NCI-H2081 treated with DMSO at 0.1 percent for 48 hours (cell line): ENCODE measurements at regions not wholly inside any gene's neighbourhood (a gene's known extent, or its start where the extent isn't known, plus 50 kb on each side); places are given as distances from the start of the nearest gene placed in this dataset.
"Not testable (repeated sequence)": the region's sequence is repeated elsewhere in the genome, so short reads cannot be mapped to it uniquely, and the experiment has no call there.

Experiments
- DNase-seq: peaks from one replicate; lab custom pipeline; 2025; lab: John Stamatoyannopoulos, UW

DNA sequence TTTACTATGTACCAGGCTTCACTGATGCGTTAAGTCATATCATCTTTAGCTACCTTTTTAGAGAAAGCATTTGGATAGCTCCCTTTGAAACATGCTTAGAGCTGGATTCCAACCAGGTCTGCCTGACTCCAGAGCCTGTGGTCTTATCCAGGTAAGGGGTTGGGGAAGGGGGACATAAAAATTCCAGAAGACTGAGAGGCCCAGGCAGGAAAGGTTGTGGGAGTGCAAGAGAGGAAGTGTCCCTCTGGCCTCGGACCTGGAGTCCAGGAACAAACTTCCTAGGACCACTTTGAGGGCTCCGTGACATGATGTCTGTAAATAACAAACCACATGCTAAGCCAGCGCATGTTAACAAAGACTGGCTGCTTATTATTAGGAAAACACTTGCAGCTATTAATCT lies 163.0 kb upstream of the KCNG1 start:
- DNase-seq, result no peak

DNA sequence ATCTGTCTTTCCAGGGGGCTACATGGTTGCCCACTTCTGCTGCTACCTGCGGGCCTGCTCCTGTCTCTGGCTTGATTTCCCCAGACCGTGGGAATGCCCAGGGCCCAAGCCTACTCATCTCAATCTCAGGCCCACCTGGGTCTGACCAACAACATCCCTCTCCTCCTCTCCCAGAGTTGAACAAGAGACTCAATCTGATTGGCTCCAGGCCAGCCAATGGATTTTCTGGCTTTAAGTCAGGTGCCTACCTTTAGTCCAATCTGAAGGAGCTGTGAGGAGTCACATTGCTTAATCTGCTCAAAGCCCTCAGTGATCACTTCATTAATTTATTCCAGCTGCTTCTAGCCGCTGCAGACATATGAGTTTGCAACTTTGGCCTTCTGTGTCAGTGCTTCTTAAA lies 162.4 kb upstream of the KCNG1 start:
- no peak for DNase-seq

DNA sequence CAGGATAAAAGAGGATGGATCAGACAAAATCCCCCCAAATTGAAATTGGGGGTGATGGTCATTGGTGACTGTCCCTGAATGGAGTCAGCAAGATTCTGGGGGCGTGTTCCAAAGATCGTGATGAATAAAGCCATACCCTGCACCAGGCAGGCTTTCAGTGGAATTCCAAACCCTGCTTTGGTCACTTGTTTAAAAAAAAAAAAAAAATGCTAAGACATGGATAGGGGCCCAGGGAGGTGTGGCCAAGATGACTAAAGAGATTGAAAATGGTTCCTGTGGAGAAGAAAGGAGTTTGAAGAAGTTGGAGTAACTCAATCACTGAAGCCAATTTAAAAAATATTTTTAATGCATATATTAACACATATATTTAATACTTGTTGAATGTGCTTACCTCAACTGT lies 161.4 kb upstream of the KCNG1 start:
- DNase-seq, result no peak

DNA sequence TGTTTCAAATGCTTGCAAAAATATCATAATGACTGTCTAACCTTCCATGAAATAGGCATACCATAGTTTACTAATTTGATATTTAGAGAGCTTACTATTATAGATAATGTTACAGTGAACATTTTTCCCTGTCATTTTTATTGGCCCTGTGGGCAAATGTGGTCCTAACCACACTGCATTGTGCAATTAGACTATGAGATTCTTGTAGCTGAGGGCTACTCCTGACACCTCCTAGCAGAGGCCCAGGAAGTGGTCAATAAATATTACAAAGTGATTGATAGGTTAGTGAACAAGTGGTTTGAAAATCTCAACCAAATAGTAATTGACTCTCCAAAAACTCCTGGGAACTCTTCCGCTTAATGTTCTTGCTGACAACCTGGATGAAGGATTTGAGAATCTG lies 160.5 kb upstream of the KCNG1 start:
- no peak for DNase-seq

DNA sequence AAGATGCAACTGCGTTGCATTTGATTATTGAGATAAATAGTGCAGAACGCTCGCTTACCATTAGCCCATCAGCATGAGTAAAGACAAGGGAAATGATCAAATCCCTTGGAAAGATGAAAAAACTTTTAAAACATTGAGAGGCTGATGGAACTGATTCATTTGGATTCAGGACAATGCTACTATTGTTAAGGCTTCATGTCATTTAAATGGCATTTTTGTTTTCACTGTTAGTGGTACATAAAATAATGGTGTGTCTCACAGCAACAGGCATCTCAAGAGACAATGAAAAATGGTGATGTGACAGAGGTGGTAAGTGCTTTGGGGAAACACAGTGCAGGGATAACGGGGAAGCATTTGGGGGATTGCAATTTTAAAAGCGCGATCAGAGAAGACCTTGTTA lies 159.7 kb upstream of the KCNG1 start:
- no peak for DNase-seq

DNA sequence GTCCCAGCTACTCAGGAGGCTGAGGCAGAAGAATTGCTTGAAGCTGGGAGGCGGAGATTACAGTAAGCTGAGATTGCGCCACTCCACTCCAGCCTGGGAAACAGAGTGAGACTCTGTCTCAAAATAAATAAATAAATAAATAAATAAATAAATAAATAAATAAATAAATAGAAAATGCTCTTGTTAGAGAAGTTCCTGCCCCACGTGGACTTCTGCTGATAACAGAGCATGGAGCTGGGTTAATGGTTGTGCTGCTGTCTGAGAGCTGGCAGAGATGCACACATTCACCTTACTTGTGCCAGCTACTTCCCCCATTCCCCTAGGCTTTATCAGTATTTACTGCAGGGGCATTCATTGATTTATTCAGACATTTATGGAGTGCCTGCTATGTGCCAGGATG lies 155.2 kb upstream of the KCNG1 start:
- no peak for DNase-seq

DNA sequence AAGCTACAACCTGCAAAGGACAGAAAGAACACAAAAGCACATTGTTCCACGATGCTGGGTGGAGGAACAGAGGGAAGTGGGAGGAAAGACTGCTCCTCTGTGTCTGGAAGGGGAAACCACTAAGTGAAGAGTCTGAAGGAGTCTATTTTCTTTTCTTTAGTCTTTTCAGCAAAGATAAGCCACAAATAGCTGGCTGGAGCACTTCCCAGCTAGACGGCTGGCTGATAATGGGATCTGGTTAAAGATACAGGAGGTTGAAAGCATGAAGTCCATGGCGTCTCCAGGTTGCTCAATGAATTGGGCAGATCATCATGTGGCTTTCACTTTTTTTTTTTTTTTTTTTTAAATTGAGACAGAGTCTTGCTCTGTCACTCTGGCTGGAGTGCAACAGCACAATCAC lies 154.0 kb upstream of the KCNG1 start:
- DNase-seq, result no peak

DNA sequence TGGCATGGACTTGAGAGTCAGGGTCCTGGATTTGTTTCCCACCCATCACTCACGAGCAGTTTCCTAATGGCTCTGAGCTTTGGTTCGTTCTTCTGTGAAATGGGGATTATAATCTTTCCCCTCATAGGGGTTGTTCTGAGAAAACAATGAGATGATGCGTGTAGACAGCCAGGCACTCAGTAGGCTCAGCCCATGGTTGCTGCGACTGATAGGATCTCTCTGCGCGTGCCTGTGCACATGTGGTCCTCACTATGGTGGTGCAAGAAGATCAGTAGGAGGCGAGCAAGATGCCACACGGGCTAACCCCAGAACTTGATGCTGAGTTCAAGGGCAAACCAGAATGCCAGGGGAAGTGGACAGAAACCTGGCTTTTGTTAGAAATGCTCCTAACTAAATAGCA lies 153.5 kb upstream of the KCNG1 start:
- DNase-seq, result no peak

DNA sequence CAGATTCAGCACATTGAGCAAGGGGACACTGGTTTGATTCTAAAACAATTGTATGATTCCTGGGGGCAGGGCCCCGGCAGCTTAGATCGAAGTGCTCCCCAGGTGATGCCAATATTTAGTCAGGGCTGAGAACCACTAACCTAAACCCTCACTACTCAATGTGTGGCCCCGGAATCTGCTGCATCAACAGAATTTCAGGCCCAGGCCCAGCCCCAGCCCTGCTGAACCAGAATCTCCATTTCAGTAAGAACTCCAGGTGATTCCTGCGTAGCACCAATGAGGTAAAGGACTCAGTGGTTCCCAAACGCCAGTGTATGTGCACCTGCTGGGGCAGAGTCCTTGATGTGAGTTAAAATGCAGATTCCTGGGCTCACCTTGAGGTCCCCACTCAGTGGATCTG lies 152.8 kb upstream of the KCNG1 start:
- DNase-seq, result no peak

DNA sequence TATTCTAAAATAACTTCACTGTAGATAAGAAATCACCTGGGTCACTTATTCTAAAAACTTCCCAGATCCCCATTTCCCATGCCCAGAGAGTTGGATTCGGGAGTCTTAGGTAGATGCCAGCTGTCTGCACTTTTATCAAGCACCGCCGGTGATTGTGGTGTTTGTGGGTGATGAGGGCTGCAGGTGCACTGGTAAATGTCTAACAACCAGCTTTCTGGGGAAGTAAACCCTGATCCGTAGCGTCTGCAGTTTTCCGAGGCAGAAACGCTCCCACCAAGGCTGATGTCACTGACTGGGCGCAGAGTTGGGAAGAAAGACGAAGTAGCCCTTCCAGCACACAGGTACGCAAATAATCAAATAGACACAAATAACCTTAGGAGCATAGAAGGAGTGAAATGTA lies 152.2 kb upstream of the KCNG1 start:
- DNase-seq, result no peak

DNA sequence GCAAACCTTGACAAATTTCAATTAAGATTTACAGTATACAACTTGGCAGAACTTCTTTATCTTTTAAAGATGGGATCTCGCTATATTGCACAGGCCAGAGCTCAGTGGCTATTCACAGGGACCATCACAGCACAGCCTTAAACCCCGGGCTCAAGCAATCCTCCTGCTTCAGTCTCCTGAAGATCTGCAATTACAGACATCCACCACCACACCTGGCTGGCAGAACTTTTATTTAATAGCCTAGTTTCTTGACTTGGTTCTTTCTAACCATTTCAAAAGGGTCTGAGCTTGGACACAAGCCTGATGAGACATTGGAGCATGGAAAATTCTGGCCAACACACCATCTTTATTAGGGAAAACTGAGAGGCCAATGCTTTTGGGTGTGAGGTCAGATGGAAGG lies 151.6 kb upstream of the KCNG1 start:
- DNase-seq, result no peak

DNA sequence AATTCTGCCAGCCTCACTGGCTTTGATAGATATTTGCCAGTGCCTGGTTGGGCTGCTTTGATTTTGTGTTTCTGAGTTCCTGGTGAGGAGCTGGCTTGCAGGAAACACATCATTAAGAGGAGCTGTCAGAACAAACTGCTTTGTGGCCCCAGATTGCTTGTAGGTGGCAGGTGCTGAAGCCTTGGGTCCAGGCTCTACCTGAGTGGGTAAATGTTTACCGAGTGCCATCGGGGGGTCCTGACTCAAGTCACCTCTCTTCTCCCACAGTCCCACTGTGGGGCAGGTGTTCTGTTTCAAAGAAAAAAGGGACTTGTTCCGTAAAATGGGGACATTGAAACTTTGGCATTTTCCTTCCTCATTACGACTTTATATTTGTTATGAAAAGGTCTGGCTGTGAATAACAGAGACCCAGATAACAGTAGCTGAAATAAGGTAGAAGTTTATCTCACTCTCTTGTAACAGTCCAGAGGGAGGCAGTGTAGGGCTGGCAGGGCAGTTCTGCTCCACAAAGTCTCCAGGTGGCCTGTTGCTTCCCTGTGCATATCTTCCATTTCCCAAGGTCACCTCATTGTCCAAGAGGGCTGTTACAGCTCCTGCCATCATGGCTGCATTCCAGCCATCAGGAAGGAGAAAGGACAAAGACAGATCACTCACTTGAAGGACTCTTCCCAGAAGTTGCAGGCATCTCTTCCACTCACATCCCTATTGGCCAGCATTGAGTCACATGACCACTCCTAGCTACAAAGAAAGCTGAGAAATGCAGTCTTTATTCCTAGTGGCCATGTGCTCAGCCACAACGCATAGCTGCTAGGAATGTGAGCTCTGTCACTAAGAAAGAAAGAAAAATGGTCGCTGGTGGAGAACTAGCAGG lies 149.9 kb upstream of the KCNG1 start:
- no peak for DNase-seq

DNA sequence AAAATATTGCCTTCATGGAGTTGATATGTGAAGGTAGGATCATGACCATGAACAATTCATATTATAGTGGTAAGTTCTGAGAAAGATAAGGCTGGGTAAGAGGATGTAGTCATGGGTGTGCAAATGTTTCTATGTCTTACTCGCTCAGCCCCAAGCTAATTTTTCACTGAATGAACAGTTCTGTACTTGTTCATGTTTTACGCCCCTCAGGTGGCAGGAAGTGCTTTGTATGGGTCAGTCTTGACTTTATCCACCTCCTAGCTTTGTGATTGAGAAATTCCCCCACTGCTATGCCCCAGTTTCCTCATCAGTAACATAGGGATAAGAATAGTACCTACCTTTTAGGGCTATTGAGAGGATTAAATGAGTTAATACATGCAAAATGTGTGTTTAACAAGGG lies 148.2 kb upstream of the KCNG1 start:
- no peak for DNase-seq

DNA sequence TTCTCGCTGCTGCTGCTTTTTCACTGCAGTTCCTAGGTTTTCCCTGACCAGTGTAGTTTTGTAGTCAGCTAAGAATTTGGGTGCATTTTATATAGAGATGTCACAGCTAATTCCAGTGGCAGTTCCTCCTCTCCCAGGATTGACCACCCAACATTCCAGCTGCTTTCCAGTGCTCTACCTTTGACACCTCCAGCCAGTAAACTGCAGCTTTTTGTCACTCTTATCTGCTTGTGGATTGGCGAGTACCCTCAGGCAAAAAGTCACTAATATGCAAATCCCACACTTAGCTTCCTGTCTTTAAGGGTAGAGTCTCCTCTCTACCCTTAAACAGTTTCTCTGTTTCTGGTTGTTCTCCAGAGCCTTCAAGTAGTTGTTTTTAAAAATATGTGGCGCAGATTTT lies 146.9 kb upstream of the KCNG1 start:
- no peak for DNase-seq

DNA sequence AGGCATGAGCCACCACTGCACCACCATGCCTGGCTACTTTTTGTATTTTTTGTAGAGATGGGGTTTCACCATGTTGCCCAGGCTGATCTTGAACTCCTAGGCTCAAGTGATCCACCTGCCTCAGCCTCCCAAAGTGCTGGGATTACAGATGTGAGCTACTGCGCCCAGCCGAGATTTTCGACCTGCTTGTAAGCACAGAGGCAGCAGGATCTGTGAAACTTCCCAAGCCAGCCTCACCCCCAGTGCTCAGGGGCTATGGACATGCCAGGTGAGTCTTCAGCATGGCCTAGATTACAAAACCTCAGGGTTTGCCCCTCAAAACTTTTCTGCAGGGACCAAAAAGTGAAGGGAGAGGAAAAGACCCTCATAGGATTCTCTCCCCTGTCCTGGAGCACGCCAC lies 145.0 kb upstream of the KCNG1 start:
- not testable (repeated sequence) for DNase-seq

DNA sequence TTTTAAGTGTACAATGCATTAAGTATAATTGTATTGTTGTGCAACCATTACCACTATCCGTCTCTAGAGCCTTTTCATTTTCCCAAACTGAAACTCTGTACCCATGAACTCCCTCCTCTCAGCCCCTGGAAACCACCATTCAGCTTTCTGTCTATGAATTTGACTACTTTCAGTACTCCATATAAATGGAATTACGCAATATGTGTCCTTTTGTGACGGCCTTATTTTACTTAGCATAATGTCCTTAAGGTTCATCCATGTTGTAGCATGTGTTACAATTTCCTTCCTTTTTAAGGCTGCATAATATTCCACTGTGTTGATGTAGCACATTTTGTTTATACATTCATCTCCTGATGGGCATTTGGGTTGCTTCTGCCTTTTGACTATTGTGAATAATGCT lies 143.6 kb upstream of the KCNG1 start:
- no peak for DNase-seq

DNA sequence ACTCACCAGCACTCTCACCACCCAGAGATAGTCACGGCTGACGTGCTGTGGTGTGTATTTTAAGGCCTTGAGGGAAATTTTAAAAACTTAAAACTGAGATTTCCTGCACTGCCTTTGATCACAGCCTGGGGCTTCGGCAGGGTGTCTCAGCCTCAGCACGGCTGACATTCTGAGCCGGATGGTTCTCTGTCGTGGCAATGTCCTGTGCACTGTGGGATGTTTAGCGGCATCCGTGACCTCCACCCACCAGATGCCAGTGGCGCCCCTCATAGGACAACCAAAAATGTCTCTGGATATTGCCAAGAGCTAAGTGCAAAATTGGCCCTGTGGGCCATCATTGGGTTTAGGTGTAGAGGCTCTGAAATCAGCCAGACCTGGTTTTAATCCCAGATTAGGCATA lies 142.2 kb upstream of the KCNG1 start:
- DNase-seq, result no peak

DNA sequence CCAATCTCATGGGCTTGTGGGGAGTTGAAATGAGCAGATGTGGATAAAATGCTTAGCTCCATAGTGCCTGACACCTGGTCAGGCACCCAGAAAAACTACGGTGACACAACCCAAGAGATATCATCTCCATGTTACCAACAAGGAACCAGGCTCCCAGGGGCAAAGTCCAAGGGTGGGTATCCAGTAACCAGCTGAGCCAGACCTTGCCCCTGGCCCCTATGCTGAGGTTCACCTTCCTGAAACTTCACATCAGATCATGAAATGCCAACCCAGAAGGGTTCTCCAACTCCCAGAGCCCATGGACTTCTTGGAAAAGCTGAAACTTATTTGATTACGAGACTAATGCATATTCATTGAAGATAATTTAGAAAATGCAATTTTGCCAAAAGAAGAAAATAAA lies 141.8 kb upstream of the KCNG1 start:
- DNase-seq, result no peak

DNA sequence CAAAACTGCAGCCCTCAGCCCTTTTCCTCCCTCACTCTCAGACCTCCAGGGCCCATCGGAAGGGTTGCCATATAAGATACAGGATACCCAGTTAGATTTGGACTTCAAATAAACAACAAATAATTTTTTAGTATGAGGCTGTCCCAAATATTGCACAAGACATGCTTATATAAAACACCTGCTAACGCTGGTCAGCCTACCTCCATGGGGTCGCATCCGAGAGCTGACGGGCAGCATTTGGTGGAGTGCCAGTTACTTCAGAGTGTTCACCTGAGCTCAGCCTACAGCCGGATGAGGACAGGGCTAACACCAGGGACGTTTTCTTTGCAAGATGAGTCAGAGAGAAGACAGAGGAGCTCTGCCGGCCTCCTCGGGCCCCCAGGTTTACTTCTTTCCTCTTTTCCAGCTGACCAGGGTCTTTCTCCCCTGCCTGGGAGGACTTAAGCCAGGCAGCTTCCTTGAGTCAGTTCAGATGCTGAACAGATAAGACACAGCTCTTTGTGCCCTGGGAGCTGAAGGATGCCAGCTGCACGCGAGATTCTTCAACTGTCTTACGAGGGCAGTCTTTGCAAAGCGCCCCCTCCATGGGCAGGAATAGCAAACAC lies 141.2 kb upstream of the KCNG1 start:
- no peak for DNase-seq

DNA sequence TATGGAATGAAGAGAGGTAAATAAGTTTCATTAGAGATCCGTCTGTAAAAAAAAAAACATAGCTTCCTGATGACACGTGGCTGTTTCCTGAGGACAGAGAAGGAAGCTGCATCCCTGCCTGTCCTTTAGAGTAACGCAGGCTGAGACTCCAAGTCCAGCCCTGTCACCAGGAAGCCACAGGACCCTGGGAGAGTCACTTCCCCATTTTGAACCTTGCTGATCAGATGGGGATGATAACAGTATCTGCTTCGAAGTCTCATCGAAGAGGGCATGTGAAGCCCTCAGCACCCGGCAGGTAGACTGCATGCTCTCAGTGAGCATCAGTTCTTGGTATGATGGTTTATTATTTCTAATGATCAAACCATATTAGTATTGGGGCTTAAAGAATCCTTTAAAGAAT lies 139.1 kb upstream of the KCNG1 start:
- no peak for DNase-seq

DNA sequence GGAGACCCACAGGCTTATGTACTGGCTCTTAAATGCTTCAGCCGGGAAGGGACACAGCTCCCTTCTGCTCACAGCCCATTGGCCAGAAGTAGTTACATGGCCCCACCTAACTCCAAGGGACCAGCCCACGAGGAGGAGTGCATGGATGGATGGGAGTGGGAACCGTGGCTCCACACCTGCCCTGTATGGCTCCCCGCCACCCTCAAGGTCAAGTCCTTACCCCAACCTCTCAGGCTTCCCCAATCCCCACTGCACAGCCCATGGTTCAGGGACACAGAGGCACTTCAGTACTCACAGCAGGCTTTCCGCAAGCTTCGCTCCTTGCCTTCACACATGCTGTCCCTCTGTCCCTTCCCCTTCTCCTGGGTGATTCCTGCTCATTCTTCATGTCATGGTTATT lies 137.9 kb upstream of the KCNG1 start:
- no peak for DNase-seq

DNA sequence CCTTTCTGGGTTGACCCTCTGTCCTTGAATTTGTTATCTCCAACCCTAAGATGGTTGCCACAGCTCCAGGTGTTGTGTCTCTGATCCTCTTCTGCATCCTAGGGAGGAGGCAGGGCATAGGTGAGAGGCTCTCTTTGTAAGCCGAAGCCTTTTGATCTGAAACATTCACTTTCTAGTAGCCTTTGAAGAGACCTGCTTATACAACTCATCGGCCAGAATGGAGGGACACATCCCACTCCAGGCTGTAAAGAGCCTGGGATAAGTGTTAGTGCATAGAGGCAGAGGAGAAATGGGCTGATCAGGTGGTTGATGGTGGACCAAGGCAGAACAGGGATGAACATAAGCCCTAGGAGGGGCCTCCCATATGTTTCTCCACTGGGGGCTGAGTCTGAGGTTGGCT lies 137.1 kb upstream of the KCNG1 start:
- DNase-seq, result no peak

DNA sequence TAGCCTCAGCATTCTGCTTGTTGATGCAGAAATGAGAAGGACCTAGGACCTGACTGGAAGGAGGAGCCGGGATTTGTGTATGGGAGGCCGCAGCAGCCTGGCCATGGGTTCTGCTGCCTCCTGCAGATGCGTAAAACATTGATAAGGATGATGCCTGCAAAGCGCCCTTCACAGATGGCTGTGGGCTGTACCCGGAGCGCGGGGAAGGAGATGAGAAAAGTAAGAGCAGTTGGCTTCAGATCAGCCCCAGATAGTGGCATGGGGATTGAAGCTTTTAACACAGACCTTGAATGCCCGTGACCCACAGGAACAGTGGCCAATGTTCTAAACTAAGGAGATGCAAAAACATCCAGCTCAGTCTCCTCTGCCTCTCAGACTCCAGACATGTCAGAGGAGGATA lies 136.4 kb upstream of the KCNG1 start:
- no peak for DNase-seq

DNA sequence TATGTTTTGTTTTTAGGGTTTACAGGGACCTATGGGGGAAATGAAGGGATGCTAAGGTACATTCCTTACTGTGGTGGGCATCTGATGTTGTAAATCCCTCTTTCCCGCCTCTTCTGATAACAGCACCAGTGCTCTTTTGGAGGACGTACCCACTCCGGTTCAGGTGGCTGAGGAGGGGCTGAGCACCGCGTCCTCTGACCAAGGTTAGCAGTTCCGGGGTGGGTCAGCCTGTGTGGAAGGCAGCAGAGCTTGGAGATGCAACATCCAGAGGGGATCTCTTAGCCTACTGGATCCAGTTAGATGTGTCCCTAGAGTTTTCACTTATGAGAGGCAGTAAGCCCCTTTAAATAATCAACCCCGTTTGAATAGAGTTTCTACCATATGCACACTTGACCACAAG lies 135.3 kb upstream of the KCNG1 start:
- no peak for DNase-seq
